ENCODE measurements at regions not wholly inside any gene's neighbourhood (a gene's known extent, or its start where the extent isn't known, plus 50 kb on each side); places are given as distances from the start of the nearest gene placed in this dataset.
"Not testable (repeated sequence)": the region's sequence is repeated elsewhere in the genome, so short reads cannot be mapped to it uniquely, and the experiment has no call there.

DNA sequence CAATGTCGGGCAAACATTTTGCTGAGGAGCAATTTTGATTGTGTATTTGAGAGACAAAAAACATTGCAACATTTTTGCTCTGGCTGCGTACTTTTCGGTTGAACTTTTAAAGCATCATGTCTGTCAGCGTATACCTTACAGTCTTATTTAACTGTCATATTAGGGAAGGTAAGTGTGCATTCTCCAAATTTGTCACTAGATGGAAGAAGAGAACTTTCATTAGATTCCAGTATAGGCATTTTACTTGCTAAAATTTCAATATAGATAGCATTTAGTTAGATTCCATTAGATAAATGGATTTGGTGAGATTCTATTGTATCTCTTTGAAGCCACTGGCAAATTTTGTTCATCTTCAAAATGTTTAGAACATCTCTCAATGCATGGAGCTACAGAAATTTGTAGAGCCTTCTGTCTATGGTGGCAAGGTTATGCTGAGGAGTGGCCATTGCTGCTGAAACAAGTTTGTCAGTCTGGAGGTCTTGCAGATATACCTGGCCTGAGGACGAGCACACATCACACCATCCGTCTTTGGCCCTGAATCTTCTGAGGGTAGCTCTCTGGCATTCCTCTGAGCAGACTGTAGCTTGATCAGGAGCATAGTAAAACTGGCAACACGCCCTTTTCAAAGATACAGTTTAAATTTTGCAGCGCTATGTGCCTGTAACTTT is 437.5 kb upstream of the MBL2 start:
- Mint-ChIP-seq H3K27ac (no peak overlapping the region), H3K27me3 (no peaks in the 10 kb centered on the region), H3K36me3 (no peaks in the 10 kb centered on the region), H3K4me3 (no peak overlapping the region), H3K9me3 (peaks cover 0 to 36% (median 19%) of the 10 kb centered on the region in 8 donors), H3K4me1 (no peaks in the 10 kb centered on the region)
- no peaks in the 10 kb centered on the region for H3K36me3 ChIP-seq (ENCODE audit: insufficient read depth, low read length)
- ChIA-PET CTCF (ENCODE audit: partially characterized antibody) (no interaction called here), POLR2A (ENCODE audit: partially characterized antibody) (no interaction called here)
- no peak overlapping the region for H3K27ac ChIP-seq (ENCODE audit: low read depth, low read length)
- no peak overlapping the region for H3K4me3 ChIP-seq (ENCODE audit: low read length in 2 of 2)
- no peaks in the 10 kb centered on the region for H3K4me1 ChIP-seq (ENCODE audit: insufficient read depth, low read length)
- no peak for DNase-seq
- H3K27me3 ChIP-seq (ENCODE audit: insufficient read depth, low read length) = no peaks in the 10 kb centered on the region
- intact Hi-C loops (cut with micrococcal nuclease) = no loop called here
- H3K9me3 ChIP-seq (ENCODE audit: control insufficient read depth in 1 of 2, low read length in 2 of 2) = no peaks in the 10 kb centered on the region

DNA sequence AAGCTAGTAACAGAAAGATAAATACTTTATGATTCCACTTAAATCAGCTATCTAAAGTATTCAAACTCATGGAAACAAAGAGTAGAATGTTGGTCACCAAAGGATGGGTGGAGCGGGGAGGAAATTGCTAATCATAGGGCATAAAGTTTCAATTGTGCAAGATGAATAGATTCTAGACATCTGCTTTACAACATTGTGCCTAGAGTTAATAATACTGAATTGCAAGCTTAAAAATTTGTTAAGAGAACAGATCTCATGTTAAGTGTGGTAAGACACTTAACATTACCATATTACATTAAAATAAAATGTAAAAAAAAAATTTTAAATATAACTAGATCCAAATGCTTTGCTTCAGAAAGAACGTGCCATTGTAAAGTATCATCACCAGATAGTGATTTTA is 411.1 kb upstream of the MBL2 start:
- Histone ChIP-seq H3K27ac (ENCODE audit: low read depth, low read length) (no peak overlapping the region), H3K9me3 (ENCODE audit: control insufficient read depth in 1 of 2, low read length in 2 of 2) (peaks cover 0 to 3% of the 10 kb centered on the region in 2 donors), H3K4me1 (ENCODE audit: insufficient read depth, low read length) (no peaks in the 10 kb centered on the region), H3K27me3 (ENCODE audit: insufficient read depth, low read length) (no peaks in the 10 kb centered on the region), H3K4me3 (ENCODE audit: low read length in 2 of 2) (no peak overlapping the region), H3K36me3 (ENCODE audit: insufficient read depth, low read length) (no peaks in the 10 kb centered on the region)
- no peak for DNase-seq
- H3K4me1 Mint-ChIP-seq = no peaks in the 10 kb centered on the region
- CTCF ChIA-PET (ENCODE audit: partially characterized antibody) = no interaction called here
- no peaks in the 10 kb centered on the region for H3K27me3 Mint-ChIP-seq
- POLR2A ChIA-PET (ENCODE audit: partially characterized antibody) = no interaction called here
- H3K9me3 Mint-ChIP-seq = peaks cover 2 to 29% (median 16%) of the 10 kb centered on the region in 8 donors
- H3K36me3 Mint-ChIP-seq = no peaks in the 10 kb centered on the region
- H3K4me3 Mint-ChIP-seq = no peak overlapping the region
- intact Hi-C loops (cut with micrococcal nuclease) = no loop called here
- no peak overlapping the region for H3K27ac Mint-ChIP-seq

DNA sequence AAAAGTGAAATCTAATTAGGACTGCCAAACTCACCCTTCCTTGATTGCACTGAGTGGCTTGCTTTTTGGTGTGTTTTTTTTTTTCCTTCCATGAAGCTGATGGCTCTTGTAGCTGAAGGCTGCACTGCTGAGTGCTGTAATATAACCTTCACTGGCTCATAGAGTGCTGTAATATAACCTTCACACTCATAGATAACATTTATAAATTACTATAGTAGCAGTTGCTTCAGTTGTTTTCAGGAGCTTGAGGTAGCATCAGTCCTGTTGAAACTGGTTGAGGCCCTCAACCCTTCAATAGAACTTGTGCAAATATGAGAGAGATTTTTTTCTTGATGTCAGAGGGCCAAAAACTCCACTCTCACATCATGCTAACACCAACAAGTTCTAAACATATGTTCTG is 404.9 kb upstream of the MBL2 start:
- no peaks in the 10 kb centered on the region for H3K27me3 ChIP-seq (ENCODE audit: insufficient read depth, low read length)
- no peak overlapping the region for H3K4me3 ChIP-seq (ENCODE audit: low read length in 2 of 2)
- H3K27me3 Mint-ChIP-seq = no peaks in the 10 kb centered on the region
- H3K36me3 Mint-ChIP-seq = no peaks in the 10 kb centered on the region
- DNase-seq = no peak
- no peaks in the 10 kb centered on the region for H3K4me1 ChIP-seq (ENCODE audit: insufficient read depth, low read length)
- no peaks in the 10 kb centered on the region for H3K4me1 Mint-ChIP-seq
- ChIA-PET CTCF (ENCODE audit: partially characterized antibody) (no interaction called here), POLR2A (ENCODE audit: partially characterized antibody) (no interaction called here)
- peaks cover 0 to 17% (median 5%) of the 10 kb centered on the region in 8 donors for H3K9me3 Mint-ChIP-seq
- H3K36me3 ChIP-seq (ENCODE audit: insufficient read depth, low read length) = no peaks in the 10 kb centered on the region
- no peak overlapping the region for H3K27ac ChIP-seq (ENCODE audit: low read depth, low read length)
- peaks cover 0 to 4% of the 10 kb centered on the region in 2 donors for H3K9me3 ChIP-seq (ENCODE audit: control insufficient read depth in 1 of 2, low read length in 2 of 2)
- no peak overlapping the region for H3K4me3 Mint-ChIP-seq
- H3K27ac Mint-ChIP-seq = no peak overlapping the region
- intact Hi-C loops (cut with micrococcal nuclease) = no loop called here

DNA sequence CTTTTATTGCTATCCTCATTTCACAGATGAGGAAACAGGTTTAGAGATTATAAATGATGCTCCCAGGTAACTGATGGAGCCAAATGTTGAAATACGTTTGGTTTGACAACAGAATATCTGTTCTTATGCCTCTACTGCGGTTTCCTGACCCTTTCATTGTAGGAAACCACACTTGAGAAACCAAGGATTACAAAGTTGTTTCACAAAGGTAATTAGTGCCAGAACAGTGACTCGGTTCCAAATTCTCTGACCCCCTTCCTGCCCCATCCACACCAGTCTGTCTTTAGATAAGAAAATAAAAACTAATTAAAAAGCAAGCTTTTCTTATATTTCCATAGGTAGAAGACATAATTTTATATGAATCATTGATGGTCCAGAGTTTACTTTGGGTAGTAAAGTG is 393.7 kb upstream of the MBL2 start:
- H3K4me3 ChIP-seq (ENCODE audit: low read length in 2 of 2) = no peak overlapping the region
- ChIA-PET CTCF (ENCODE audit: partially characterized antibody) (interaction anchor here (1.4 kb wide), 1 partner anchor 10 kb away, joined by 3 read pairs; no protein-coding TSS in a partner anchor), POLR2A (ENCODE audit: partially characterized antibody) (no interaction called here)
- H3K27me3 Mint-ChIP-seq = no peaks in the 10 kb centered on the region
- H3K36me3 Mint-ChIP-seq = no peaks in the 10 kb centered on the region
- H3K4me3 Mint-ChIP-seq = no peak overlapping the region
- no peaks in the 10 kb centered on the region for H3K4me1 ChIP-seq (ENCODE audit: insufficient read depth, low read length)
- intact Hi-C loops (cut with micrococcal nuclease) = no loop called here
- no peak overlapping the region for H3K27ac Mint-ChIP-seq
- H3K9me3 ChIP-seq (ENCODE audit: control insufficient read depth in 1 of 2, low read length in 2 of 2) = no peaks in the 10 kb centered on the region
- H3K4me1 Mint-ChIP-seq = no peaks in the 10 kb centered on the region
- peaks cover 3 to 26% (median 8%) of the 10 kb centered on the region in 8 donors for H3K9me3 Mint-ChIP-seq
- no peaks in the 10 kb centered on the region for H3K27me3 ChIP-seq (ENCODE audit: insufficient read depth, low read length)
- H3K27ac ChIP-seq (ENCODE audit: low read depth, low read length) = no peak overlapping the region
- no peaks in the 10 kb centered on the region for H3K36me3 ChIP-seq (ENCODE audit: insufficient read depth, low read length)
- DNase-seq = no peak

DNA sequence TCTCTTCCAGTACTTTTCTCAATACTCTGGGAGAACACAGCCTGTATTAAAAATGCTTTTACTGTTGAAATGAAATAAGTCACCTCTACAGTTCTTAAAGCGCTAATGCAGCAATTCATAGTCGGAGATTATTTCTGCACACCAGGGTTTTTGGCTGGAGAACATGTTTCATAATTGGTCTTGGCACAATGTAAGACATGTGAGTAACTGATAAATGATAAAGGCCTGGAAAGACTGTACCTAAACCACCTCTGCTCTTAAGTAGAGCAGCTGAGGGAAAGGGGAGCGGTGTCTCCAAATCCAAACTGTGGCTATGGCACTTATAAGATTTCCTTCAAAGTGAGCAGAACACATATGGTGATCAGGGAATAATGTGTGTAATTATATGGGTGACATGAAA is 390.3 kb upstream of the MBL2 start:
- Histone ChIP-seq H3K4me1 (ENCODE audit: insufficient read depth, low read length) (no peaks in the 10 kb centered on the region), H3K27me3 (ENCODE audit: insufficient read depth, low read length) (no peaks in the 10 kb centered on the region), H3K36me3 (ENCODE audit: insufficient read depth, low read length) (no peaks in the 10 kb centered on the region), H3K27ac (ENCODE audit: low read depth, low read length) (no peak overlapping the region), H3K9me3 (ENCODE audit: control insufficient read depth in 1 of 2, low read length in 2 of 2) (no peaks in the 10 kb centered on the region), H3K4me3 (ENCODE audit: low read length in 2 of 2) (no peak overlapping the region)
- POLR2A ChIA-PET (ENCODE audit: partially characterized antibody) = no interaction called here
- peaks cover 3 to 24% (median 8%) of the 10 kb centered on the region in 8 donors for H3K9me3 Mint-ChIP-seq
- no peak for DNase-seq
- no peak overlapping the region for H3K4me3 Mint-ChIP-seq
- no peaks in the 10 kb centered on the region for H3K4me1 Mint-ChIP-seq
- intact Hi-C loops (cut with micrococcal nuclease) = no loop called here
- H3K27ac Mint-ChIP-seq = no peak overlapping the region
- CTCF ChIA-PET (ENCODE audit: partially characterized antibody) = no interaction called here
- no peaks in the 10 kb centered on the region for H3K27me3 Mint-ChIP-seq
- no peaks in the 10 kb centered on the region for H3K36me3 Mint-ChIP-seq

DNA sequence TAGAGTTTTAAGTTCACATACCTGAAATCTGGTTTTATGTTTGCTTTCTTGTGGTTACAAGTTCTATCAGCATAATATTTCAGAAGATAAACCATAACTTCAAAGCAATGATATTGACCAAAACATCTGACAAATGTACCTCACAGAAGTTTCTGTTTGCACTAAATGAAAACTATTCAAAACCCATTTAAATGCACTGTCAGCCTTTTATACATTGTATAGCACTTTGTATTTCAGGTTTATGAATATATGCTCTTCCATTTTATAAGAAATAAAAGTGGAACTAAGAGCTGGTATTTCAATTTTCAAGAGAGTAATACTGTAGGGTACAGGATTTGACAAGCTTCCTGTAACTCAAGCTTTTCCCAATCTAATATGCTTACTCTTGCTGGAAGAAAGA is 388.6 kb upstream of the MBL2 start:
- Histone ChIP-seq H3K4me1 (ENCODE audit: insufficient read depth, low read length) (no peaks in the 10 kb centered on the region), H3K27ac (ENCODE audit: low read depth, low read length) (no peak overlapping the region), H3K36me3 (ENCODE audit: insufficient read depth, low read length) (no peaks in the 10 kb centered on the region), H3K4me3 (ENCODE audit: low read length in 2 of 2) (no peak overlapping the region), H3K27me3 (ENCODE audit: insufficient read depth, low read length) (no peaks in the 10 kb centered on the region), H3K9me3 (ENCODE audit: control insufficient read depth in 1 of 2, low read length in 2 of 2) (no peaks in the 10 kb centered on the region)
- intact Hi-C loops (cut with micrococcal nuclease) = no loop called here
- no peak overlapping the region for H3K4me3 Mint-ChIP-seq
- ChIA-PET CTCF (ENCODE audit: partially characterized antibody) (no interaction called here), POLR2A (ENCODE audit: partially characterized antibody) (no interaction called here)
- no peaks in the 10 kb centered on the region for H3K27me3 Mint-ChIP-seq
- peaks cover 2 to 25% (median 11%) of the 10 kb centered on the region in 8 donors for H3K9me3 Mint-ChIP-seq
- H3K4me1 Mint-ChIP-seq = no peaks in the 10 kb centered on the region
- H3K27ac Mint-ChIP-seq = no peak overlapping the region
- DNase-seq = no peak
- no peaks in the 10 kb centered on the region for H3K36me3 Mint-ChIP-seq

DNA sequence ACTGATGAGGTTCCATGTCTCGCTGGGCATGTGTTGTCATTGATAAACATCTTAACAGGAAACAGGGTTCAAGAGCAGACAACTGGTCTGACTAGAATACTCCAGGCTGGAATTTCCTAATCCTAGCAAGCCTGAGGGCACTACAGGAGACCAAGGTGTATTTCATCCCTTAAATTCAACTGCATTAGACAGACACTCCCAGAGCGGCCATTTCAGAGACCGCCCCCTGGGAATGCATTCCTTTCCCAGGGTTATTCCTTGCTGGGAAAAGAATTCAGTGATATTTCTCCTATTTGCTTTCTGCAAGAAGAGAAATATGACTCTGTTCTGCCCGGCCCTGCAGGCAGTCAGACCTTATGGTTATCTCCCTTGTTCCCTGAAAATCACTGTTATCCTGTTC is 383.1 kb upstream of the MBL2 start:
- H3K4me3 ChIP-seq (ENCODE audit: low read length in 2 of 2); H3K4me1 ChIP-seq (ENCODE audit: insufficient read depth, low read length); H3K27me3 Mint-ChIP-seq; H3K9me3 ChIP-seq (ENCODE audit: control insufficient read depth in 1 of 2, low read length in 2 of 2); DNase-seq; H3K27me3 ChIP-seq (ENCODE audit: insufficient read depth, low read length); H3K27ac Mint-ChIP-seq; H3K27ac ChIP-seq (ENCODE audit: low read depth, low read length); H3K4me3 Mint-ChIP-seq; H3K4me1 Mint-ChIP-seq; H3K36me3 Mint-ChIP-seq; intact Hi-C loops (cut with micrococcal nuclease); POLR2A ChIA-PET (ENCODE audit: partially characterized antibody); CTCF ChIA-PET (ENCODE audit: partially characterized antibody); H3K36me3 ChIP-seq (ENCODE audit: insufficient read depth, low read length): not testable (repeated sequence)
- peaks cover 4 to 25% (median 11%) of the 10 kb centered on the region in 8 donors for H3K9me3 Mint-ChIP-seq

DNA sequence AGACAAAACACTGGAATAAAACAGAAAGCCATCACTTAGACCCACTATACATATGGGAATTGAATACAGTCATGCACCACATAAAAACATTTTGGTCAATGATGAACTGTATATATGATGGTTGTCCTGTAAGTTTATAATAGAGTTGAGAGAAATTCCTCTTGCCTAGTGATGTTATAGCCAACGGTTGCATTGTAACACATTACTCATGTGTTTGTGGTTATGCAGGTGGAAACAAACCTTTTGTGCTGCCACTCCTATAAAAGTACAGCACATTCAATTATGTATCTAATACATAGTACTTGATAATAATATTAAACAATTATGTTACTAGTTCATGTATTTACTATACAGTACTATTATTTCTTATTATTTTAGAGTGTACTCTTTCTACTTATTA is 381.2 kb upstream of the MBL2 start:
- no peaks in the 10 kb centered on the region for H3K27me3 Mint-ChIP-seq
- H3K4me3 ChIP-seq (ENCODE audit: low read length in 2 of 2) = no peak overlapping the region
- intact Hi-C loops (cut with micrococcal nuclease) = no loop called here
- no peaks in the 10 kb centered on the region for H3K4me1 ChIP-seq (ENCODE audit: insufficient read depth, low read length)
- H3K27ac ChIP-seq (ENCODE audit: low read depth, low read length) = no peak overlapping the region
- CTCF ChIA-PET (ENCODE audit: partially characterized antibody) = no interaction called here
- no peaks in the 10 kb centered on the region for H3K36me3 ChIP-seq (ENCODE audit: insufficient read depth, low read length)
- POLR2A ChIA-PET (ENCODE audit: partially characterized antibody) = no interaction called here
- no peak overlapping the region for H3K27ac Mint-ChIP-seq
- H3K36me3 Mint-ChIP-seq = no peaks in the 10 kb centered on the region
- peaks cover 4 to 19% (median 15%) of the 10 kb centered on the region in 8 donors for H3K9me3 Mint-ChIP-seq
- H3K4me1 Mint-ChIP-seq = no peaks in the 10 kb centered on the region
- H3K9me3 ChIP-seq (ENCODE audit: control insufficient read depth in 1 of 2, low read length in 2 of 2) = no peaks in the 10 kb centered on the region
- H3K27me3 ChIP-seq (ENCODE audit: insufficient read depth, low read length) = no peaks in the 10 kb centered on the region
- H3K4me3 Mint-ChIP-seq = no peak overlapping the region
- no peak for DNase-seq

All from CD4-positive, alpha-beta memory T cell (primary cell).